GM23338 (cell line): ENCODE measurements at regions not wholly inside any gene's neighbourhood (a gene's known extent, or its start where the extent isn't known, plus 50 kb on each side); places are given as distances from the start of the nearest gene placed in this dataset.

ENCODE experiments used
- JUNB ChIP-seq: IDR thresholded peaks from one replicate; pipeline ENCODE4 v1.6.1; 2016; ENCODE audit warnings: antibody characterized with exemption; ENCODE audit not compliant: unreplicated experiment
- POLR2AphosphoS5 ChIP-seq: IDR thresholded peaks from 2 replicates; pipeline ENCODE4 v1.6.1; 2016; ENCODE audit warnings: antibody characterized with exemption, low read depth
- TF ChIP-seq, protein P1 (sequence below), 2 experiments: fragments of 200-600 bp in 1 of 2; sonication (generic) in 1 of 2; conservative IDR thresholded peaks; 2 replicates each; pipeline versions ENCODE4 v1.5.1 to v1.6.1; 2016 to 2017; ENCODE audit warnings: antibody characterized with exemption in 2 of 2, low read depth in 2 of 2, mild to moderate bottlenecking in 2 of 2, moderate library complexity in 1 of 2

DNA sequence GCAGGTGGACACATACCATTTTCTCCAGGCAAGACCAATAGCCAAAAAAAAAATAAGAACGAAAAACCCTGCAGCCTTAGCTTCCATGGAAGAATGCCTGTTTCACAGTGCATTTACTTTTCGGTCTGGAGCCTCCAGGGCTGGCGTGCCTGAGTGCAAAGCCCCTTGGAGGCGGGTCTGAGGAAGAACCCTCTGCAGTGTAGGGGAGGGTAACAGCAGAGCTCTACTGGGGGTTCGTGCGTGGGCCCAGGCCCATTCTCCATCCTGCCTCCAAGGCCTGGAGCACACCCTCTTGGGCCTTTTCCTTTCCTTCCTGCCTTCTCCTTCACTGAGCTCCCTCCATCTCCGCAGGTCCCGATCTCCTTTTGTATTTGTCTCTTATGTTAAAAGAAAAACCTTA is 172.3 kb upstream of the GLI3 start:
- TF ChIP-seq, protein P1, sequence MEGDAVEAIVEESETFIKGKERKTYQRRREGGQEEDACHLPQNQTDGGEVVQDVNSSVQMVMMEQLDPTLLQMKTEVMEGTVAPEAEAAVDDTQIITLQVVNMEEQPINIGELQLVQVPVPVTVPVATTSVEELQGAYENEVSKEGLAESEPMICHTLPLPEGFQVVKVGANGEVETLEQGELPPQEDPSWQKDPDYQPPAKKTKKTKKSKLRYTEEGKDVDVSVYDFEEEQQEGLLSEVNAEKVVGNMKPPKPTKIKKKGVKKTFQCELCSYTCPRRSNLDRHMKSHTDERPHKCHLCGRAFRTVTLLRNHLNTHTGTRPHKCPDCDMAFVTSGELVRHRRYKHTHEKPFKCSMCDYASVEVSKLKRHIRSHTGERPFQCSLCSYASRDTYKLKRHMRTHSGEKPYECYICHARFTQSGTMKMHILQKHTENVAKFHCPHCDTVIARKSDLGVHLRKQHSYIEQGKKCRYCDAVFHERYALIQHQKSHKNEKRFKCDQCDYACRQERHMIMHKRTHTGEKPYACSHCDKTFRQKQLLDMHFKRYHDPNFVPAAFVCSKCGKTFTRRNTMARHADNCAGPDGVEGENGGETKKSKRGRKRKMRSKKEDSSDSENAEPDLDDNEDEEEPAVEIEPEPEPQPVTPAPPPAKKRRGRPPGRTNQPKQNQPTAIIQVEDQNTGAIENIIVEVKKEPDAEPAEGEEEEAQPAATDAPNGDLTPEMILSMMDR (conservative IDR thresholded peaks at IDR 0.05; ENCODE audit: low read depth in 2 of 2) = no peak
- TF ChIP-seq POLR2AphosphoS5 (no peak), JUNB (no peak)
